Left cardiac atrium (tissue), 4 donors: ENCODE measurements at regions not wholly inside any gene's neighbourhood (a gene's known extent, or its start where the extent isn't known, plus 50 kb on each side); places are given as distances from the start of the nearest gene placed in this dataset.

Experiments
- ATAC-seq, 2 donors: fragments of 200-7000 bp; cut with Tn5 transposase; one replicate each; pipeline ENCODE4 v1.9.1; 2020; ENCODE audit warnings: mild to moderate bottlenecking in 2 of 2, moderate library complexity in 2 of 2
- DNase-seq: peaks from one replicate; pipeline ENCODE4 v3.0.0-alpha.2; 2020
- intact Hi-C, 2 donors: fragments of 100-400 bp; cut with DNase I; formaldehyde crosslinking; loops; one replicate each; pipeline versions ENCODE4 v1.14.1 to v1.15.1; 2022 to 2023
- donor health status: DM: no; HTN: yes; CAD: no.
- donor health status: DM: no; HTN: yes; CAD: no; lungs with severe emphysema.
- donor health status: DM: yes; HTN: yes; CAD: no.
- donor health status: Dilated cardiomyopathy.

DNA sequence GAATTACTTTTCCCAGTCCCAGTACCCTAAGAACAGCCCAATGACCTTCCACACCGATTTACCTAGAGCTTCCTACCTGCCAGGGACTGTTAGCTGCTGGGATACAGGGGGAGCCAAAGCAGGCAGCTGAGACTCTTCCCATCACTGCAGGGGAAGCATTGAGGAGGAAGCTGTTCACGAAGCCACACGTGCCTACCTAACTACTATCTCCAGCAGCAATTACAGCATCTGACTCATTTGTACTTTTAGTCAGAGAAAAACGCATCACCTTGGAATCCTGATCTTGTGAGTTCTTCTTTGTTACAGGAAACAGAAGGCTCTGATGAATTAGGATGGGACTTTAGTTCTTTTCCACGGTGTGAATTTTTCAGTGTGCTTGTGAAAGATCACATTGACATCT lies 113.7 kb upstream of the DHX40 start:
- no peak for ATAC-seq
- intact Hi-C loops = no loop called here

DNA sequence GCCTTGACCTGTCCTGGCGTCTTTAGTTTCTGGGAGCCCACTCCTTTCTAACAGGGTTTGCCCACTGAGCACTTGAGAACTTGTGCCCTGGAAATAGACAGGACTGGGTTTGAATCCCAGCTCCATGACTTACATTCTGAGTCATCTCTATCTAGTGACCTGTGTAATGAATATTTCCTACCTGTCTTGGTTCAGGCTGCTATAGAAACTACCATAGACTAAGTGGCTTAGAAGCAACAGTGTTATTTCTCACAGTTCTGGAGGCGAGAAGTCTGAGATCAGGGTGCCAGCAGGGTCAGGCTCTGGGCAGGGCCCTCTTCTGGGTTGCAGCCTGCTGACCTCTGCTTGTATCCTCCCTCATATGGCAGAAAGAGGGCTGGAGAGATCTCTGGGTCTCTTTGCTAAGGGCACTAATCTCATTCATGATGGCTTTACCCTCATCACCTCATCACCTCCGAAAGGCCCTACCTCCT lies 110.7 kb upstream of the DHX40 start:
- intact Hi-C loops = no loop called here
- DNase-seq (no peak), ATAC-seq (no peak)

More for the DNA sequence above, 113.7 kb upstream of the DHX40 start:
- no peak for DNase-seq

DNA sequence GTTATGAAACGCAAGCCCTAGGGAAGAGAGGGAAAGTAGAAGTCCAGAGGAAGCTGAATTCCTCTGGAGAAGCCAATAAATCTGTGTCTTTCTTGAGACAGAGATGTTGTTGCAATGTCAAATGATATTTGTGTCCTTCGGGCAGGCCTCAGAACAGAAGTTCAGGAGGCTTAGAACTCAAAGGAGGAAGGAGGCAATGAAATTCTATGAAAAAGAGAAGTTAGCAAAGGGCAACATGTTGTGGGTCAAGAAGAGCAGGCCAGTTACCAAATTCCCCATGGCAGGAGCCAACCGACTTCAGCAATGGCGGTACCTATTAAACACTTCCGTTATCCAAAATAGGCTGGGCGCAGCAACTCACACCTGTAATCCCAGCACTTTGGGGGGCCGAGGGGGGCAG lies 109.0 kb upstream of the DHX40 start:
- intact Hi-C loops = no loop called here
- ATAC-seq = no peak
- no peak for DNase-seq

DNA sequence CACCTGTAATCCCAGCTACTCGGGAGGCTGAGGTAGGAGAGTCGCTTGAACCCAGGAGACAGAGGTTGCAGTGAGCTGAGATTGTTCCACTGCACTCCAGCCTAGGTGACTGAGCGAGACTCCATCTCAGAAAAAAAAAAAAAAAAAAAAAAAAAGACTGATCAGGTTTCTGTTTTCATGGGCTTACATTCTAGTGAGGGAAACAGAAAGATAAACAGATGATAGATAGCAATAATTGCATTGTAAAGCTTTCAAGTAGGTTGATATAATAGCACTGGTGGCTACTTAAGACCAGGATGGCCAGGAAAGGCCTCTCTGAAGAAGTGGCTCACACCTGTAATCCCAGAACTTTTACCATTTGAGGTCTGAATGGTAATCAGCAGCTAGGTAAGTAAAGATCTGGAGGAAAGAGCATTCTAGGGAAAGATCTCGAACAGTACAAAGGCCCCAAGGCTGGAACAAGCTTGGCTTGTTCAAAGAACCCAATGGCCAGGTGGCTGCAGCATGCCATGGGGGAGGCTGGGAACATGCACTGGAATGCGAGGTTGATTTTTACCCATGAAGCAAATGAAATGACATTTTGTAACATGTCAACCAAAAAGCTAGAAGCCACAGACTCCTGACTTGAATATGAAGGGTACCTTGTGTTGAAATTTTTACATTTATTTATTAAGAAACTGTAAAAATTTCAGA lies 108.3 kb upstream of the DHX40 start:
- no peak for ATAC-seq
- intact Hi-C loops = no loop called here
- no peak for DNase-seq

DNA sequence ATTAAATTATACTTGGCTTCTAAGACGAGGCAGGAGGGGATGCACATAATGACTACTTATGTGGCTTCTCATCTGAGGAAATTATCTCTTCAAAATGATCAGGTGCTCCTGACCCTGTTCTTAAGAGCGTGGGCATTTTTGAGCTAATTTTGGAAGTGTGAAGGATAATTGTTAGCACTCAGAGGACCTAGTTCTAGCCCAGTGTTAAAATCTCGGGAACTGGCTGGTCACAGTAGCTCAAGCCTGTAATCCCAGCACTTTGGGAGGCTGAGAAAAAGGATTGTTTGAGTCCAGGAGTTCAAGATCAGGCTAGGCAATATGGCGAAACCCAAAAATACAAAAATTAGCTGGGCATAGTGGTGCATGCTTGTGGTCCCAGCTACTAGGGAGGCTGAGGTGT lies 103.0 kb upstream of the DHX40 start:
- intact Hi-C loops = no loop called here
- ATAC-seq (peak in 1 of 2 donors; percentile 61), DNase-seq (no peak)

- ATAC-seq = no peak
- intact Hi-C loops = no loop called here
Observed at GRCh38 chr17:59464246-59464645, 101.2 kb upstream of the DHX40 start.

DNA sequence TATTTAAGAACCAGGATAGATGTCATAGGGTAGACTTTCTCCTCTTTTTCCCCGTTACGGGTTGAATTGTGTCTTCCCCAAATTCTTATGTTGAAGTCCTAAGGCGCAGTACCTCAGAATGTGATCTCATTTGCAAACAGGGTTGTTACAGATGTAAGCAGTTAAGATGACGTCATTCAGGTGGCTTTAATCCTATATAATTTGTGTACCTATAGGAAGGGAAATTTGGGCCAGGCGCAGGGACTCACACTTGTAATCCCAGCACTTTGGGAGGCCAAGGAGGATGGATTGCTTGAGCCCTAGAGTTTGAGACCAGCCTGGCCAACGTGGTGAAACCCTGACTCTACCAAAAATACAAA lies 99.5 kb upstream of the DHX40 start:
- DNase-seq = no peak
- intact Hi-C loops = no loop called here
- ATAC-seq = no peak

More at GRCh38 chr17:59464246-59464645, 101.2 kb upstream of the DHX40 start:
- DNase-seq = no peak

GRCh38 chr17:59466946-59467801 lies 98.2 kb upstream of the DHX40 start:
- ATAC-seq = no peak
- intact Hi-C loops = no loop called here
- DNase-seq = no peak

GRCh38 chr17:59469786-59470485 lies 95.5 kb upstream of the DHX40 start:
- intact Hi-C loops = no loop called here
- no peak for DNase-seq
- no peak for ATAC-seq

DNA sequence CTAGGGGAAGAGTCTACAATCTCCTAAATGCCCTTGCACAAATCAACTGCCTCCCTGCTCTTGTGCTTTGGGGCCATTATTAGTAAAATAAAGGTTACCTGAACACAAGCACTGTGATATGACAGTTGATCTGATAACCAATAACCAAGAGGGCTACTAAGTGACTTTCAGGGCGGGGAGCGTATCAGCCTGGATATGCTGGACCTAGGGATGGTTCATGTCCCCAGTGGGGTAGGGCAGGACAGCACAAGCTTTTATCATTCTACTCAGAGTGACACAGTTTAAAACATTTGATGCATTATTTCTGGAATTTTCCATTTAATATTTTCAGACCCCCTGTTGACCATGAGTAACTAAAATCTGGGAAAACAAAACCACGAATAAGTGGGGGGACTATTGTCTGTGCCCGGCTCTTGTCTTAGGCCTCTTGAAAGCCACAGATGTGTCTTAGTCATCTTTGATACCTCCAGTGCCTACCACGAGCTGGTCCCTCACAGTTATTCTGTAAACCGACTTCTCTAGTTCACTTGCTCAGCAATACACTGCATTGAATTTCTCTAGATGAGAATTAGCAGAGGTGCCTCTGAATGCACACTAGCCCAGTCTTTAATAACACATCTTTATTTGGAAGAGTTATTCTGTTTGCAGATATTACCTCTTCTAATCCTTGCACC lies 94.6 kb upstream of the DHX40 start:
- no peak for DNase-seq
- intact Hi-C loops = no loop called here
- ATAC-seq = no peak

GRCh38 chr17:59476413-59476812 lies 89.0 kb upstream of the DHX40 start:
- ATAC-seq (no peak), DNase-seq (no peak)
- intact Hi-C loops = no loop called here

GRCh38 chr17:59479141-59479540 lies 86.3 kb upstream of the DHX40 start:
- no peak for DNase-seq

GRCh38 chr17:59483860-59484259 lies 81.5 kb upstream of the DHX40 start:
- ATAC-seq (no peak), DNase-seq (no peak)
- intact Hi-C loops = no loop called here

More at GRCh38 chr17:59479141-59479540, 86.3 kb upstream of the DHX40 start:
- intact Hi-C loops = no loop called here
- no peak for ATAC-seq

DNA sequence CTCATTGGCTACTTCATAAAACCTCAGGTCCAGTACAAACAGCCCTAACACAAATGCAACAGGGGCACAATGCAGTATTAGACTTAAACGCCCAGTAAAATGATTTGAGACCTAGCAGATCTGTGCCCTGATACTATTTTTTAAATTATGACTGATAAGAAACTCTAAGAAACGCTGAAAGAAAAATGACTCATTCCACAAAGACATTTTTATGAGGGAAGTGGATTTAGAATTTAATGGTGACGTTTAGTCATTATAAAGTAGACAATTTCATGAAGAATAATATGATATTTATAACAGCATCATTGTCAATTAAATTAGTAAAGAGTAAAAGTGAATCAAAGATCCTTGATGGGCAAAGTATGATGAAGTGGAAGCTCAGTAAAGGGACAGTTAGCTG lies 80.4 kb upstream of the DHX40 start:
- intact Hi-C loops = no loop called here
- no peak for ATAC-seq
- no peak for DNase-seq

- ATAC-seq (no peak), DNase-seq (no peak)
- intact Hi-C loops = no loop called here
Observed at GRCh38 chr17:59485946-59486345, 79.5 kb upstream of the DHX40 start.

GRCh38 chr17:59487161-59487873 lies 78.1 kb upstream of the DHX40 start:
- DNase-seq = no peak
- no peak for ATAC-seq
- intact Hi-C loops = no loop called here

- DNase-seq = no peak
- no peak for ATAC-seq
- intact Hi-C loops = no loop called here
Observed at GRCh38 chr17:59488805-59489204, 76.6 kb upstream of the DHX40 start.

GRCh38 chr17:59490216-59490615 lies 75.2 kb upstream of the DHX40 start:
- peak in 1 of 2 donors; percentile 44 for ATAC-seq
- intact Hi-C loops = no loop called here

More at GRCh38 chr17:59490216-59490615, 75.2 kb upstream of the DHX40 start:
- DNase-seq = no peak
